ENCODE measurements at regions not wholly inside any gene's neighbourhood (a gene's known extent, or its start where the extent isn't known, plus 50 kb on each side); places are given as distances from the start of the nearest gene placed in this dataset.

GRCh38 chr15:62727501-62727900, 315.0 kb upstream of the TPM1 start:
- no peak for TF ChIP-seq CTCF (conservative IDR thresholded peaks at IDR 0.05 in 1 of 2, IDR thresholded peaks at IDR 0.05 in 1 of 2; ENCODE audit: low read depth in 1 of 2, low read length in 2 of 2)
- TF ChIP-seq EZH2 (IDR thresholded peaks at IDR 0.05; ENCODE audit: low read length, missing control alignments): no peak

All from fibroblast of lung (primary cell).